ENCODE measurements at regions not wholly inside any gene's neighbourhood (a gene's known extent, or its start where the extent isn't known, plus 50 kb on each side); places are given as distances from the start of the nearest gene placed in this dataset.

DNA sequence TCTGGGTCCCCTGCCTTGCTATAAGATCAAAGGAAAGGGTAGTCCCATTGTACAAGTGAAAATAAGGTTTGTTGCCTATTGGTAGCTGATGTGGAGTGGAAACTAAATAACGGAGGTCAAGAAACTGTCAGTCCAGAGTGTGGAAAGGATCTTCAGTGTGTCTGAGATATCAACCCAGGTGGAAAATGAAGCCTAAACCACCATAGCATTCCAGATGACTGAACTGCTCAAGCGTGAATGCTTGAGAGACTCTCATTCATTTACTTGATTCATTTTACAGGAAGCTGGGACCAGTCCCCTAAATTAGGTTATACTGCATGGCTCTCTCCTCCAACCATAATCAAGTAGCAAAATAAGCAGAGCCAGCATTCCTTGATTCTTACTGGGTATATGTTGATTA lies 116.0 kb upstream of the SLC28A3 start:
- DNase-seq: no peak

DNA sequence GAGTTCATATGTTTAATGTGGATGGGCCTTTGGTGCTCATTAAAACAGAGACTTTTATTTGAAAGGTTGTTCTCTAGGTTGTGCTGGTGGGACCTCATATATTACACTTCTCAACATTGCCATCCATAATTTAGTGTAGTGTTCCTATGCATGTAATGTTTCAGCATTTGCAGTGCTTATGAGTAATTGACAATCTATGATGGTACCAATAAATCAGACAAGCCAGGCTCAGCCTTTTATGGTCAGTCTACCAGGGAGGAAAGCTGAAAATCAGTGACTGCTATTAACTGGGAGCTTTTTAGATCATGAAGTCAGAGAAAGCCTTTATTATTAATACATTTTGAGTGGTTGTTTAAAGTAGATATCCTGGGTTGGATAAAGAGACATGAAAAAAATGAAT lies 120.1 kb upstream of the SLC28A3 start:
- DNase-seq: no peak

DNA sequence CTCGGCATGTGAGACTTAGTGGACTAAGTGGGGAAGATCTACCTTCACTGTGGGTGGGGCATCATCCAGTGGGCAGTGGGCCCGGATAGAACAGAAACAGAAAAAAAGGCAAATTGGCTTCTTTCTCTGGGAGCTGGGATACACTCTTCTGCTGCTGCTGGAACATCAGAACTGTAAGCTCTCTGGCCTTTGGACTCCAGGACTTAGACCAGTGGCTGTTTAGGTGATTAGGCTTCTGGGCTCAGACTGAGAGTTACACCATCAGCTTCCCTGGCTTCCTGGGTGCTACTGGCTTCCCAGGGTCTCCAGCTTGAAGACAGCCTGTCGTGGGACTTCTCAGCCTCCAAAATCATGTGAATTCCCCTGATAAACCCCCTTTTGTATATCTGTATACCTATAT lies 122.7 kb upstream of the SLC28A3 start:
- DNase-seq: no peak

DNA sequence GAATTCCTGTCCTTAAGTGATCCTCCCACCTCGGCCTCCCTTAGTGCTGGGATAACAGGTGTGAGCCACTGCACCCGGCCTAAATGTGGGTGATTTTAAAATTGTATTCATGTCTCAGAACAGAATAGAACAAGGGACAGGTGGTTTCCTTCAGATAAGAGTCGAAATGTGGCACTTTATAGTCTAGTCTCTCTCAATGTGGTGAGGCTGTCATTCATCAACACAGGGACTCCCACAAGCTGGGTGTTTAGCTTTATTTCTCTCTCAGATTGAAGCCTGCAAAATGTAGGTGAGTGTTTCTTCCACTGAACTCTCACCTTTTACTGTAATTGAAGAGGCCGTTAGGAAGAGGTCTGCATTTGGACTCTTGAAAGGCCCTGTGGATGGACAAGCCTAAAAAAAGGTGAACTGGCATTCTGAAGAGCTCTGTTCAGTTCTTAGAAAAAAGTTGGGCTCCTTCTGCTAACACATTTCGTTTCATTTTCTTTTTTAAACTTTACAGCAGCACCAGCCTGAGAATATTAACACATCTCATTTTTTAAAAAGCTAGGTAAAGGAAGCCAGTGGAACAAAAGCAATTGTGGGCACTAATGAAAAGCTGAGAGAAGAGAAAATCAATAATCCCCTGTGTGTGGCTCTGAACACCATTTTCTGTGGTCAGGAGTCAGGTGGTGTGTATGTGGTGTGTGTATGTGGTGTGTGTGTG lies 126.2 kb upstream of the SLC28A3 start:
- DNase-seq: no peak

DNA sequence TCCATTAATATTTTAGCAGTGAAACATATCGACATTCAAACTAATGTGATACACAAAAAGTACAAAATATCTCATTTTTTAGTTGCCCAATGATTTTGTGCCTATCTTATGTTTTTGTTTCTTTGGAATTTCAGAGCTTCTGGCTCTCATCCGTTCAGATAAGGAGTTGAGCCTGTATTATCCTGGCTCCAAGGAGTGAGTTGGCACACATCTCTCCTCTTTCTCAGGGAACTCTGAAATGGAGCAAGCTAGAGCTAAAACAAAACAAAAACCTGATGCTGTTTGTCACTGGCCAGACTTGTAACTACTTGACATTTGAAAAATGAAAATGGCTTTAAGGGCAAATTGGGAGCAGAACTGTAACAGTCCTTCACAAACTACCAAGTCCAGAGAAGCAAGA lies 131.3 kb upstream of the SLC28A3 start:
- DNase-seq: no peak

DNA sequence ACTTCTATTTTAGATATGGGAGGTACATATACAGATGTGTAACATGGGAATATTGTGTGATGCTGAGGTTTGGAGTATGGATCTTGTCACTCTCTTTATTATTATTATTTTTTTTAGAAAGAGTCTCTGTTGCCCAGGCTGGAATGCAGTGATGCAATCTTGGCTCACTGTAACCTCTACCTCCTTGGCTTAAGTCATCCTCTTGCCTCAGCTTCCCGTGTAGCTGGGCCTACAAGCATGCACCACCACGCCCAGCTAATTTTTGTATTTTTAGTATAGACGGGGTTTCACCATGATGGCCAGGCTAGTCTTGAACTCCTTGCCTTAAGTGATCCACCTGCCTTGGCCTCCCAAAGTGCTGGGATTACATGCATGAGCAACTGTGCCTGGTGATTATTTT lies 138.4 kb upstream of the SLC28A3 start:
- DNase-seq: no peak

DNA sequence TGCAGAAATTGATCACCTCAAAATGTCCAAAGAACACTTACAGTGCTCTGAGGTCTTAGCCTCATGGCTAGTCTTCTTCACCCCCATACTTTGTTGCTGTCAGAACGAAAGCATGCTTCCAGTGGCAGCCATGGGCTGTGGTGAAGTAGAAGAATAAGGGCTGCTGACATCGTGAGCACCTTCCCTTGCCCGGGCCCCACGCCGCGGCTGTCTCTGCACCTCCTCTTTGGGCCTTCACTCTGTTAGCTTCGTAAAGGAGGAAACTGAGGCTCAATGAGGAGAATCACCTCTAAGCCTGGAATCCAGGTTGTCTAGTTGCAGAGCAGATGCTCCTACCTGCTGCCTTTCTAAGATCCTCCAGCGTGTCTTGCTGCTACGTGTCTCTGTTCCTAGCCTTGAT lies 139.5 kb upstream of the SLC28A3 start:
- no peak for DNase-seq

DNA sequence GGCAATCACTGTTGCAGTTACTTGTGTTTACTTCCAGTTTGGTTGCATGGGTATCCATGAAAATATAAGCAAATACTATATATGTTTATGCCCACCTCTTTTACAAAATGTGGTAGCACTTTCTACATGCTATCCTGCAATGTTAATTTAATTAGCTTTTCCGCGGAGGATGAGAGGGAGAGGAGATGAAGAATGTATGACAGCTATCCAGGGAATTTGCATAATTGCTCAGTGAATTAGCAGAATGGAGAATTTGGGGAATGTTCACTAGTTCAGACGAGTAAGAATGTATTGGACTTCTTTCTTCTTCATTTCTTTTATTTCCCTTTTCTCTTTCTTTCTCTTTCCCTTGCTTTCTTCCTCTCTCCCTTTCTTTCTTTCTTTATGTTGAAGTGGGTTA lies 140.7 kb upstream of the SLC28A3 start:
- no peak for DNase-seq

DNA sequence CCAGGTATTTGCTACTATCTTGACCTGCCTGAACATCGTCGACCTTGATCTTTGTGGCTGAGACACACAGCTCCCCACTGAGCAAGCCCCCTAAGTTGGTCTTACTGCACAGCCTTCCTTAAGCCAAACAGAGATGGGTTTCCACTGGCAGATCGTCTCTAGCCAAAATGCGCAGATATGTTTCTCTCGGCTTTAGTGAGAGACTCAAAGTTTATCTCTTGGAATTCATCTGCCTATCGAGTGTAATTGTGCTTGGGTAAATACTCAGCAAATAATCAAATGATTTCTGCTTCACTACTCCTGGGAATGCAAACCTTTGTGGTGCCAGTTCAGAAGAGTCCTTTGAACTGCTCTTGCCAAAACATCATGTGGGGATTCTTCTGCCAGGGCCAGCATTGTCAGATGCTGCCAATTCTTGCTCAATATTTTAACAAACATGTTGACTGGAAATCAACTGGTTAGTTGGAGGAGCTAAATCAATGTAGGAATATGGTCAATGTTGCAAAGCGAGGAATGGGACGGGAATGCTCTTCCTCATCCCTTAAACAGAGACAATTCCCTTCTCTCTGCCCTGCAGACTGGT lies 141.2 kb upstream of the SLC28A3 start:
- DNase-seq: no peak

DNA sequence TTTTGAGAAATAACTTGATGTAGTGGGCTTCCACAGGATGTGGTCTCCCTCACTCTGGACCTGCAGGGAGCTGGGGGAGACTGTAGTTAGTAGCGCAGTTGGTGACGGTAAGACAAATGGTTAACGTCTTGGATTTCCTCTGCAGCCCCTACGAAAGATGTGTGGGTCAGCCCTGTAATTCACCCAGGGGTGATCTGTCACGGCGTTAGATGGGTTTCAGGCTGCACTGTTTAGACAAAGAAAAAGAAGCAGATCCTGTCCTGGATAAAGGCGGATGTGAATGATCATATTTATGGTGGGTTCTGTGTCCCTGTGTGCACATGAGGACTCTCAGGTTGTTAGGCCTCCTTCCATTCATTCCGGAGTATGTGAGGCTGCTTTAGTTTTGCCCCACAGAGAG lies 142.0 kb upstream of the SLC28A3 start:
- no peak for DNase-seq

DNA sequence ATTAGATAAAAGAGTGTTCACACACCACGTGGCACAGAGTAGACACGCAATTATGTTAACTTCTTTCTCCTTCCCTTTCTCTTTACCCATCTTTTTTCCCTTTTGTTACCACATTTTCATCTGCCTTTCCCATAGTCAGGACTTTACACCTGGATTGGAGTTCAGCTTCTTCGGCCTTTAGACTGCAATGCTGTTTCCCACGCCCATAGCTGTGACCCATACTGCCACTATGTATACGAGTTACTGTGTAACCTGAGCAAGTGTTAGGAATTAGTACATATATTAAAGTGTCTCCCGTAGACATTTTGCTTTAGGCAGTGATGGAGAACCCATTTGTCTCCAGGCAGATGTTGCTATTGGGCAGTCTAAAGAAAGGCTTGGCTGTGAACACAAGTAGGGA lies 143.6 kb upstream of the SLC28A3 start:
- DNase-seq: no peak

DNA sequence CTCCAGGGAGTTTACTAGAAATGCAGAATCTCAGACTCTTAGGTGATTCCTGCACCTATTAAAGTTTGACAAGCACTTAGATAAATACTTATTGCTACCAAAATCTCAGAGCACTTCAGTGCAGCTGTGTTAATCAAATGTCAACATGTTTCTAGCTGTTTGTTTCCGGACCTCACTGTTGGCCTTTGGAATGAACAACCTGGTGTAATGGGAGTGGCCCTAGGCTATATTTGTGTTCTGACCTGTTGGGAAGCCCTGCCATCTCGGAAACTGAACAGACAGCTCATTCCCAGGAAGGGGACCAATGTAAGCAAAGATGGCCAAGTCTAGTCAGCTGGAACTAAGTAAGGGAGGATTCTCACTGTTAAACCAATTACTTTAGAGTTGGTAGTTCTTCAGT lies 145.0 kb upstream of the SLC28A3 start:
- DNase-seq: no peak

DNA sequence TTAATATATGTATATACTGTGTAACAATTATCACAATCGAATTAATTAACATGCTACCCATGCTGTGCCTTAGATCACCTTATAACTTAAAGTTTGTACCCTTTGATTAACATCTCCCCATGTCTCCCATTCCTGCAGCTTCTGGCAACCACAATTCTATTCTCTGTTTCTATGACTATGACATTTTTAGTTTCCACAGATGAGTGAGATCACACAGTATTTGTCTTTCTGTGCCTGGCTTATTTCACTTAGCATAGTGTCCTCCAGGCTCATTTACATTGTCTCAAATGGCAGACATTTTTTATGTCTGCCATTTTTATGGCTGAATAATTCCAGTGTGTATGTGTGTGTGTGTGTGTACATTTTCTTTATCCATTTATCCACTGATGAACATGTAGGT lies 146.1 kb upstream of the SLC28A3 start:
- no peak for DNase-seq

DNA sequence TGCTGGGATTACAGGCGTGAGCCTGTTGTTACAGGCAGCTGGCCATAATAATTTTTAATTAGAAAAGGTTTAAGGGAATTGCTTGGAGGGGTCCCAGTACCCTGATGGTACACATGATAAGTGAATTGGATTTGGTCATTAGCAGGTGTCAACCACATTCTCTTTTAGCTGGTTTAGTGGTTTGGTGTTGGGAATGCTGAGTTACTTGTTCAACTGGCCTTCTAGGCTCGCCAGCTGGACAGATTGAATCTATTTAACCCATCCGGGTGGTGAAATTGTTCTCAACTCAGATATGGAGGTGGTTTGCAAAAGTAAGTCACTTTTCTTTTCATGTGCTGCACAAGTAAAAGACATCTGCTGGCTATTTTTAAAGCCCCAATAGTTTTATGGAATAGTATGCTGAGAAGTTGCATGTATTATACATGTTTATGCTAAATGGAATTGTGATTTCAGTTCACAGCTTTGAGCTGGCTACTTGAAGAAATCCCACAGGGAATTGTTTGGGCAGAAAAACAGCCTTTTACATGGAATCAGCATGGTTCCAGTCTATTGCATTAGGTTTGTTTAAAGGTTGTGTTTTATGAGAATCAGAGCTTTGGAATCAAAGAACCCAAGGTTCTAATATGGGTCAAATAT lies 149.8 kb upstream of the SLC28A3 start:
- no peak for DNase-seq

DNA sequence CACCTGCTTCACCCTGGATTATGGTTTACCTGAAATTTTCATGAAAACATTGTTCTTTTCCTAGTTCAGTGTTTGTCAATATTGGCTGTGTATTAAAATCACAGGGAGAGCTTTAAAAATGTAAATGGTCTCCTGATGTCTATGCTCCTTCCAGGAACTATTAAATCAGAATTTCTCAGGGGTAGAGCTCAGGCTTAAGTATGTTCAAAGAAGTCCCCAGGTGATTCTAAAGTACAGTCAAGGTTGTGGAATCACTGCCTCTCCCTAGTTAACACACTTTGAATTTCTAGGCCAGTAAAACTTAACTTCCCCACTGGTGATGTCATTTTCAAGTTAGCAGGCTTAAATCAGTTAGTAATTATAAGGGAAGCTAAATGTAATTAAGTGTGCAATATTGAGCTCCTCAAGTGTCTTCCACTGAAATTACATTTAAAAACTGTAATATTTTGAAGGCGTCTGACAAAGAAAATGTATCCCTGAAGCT lies 150.3 kb upstream of the SLC28A3 start:
- DNase-seq: no peak

DNA sequence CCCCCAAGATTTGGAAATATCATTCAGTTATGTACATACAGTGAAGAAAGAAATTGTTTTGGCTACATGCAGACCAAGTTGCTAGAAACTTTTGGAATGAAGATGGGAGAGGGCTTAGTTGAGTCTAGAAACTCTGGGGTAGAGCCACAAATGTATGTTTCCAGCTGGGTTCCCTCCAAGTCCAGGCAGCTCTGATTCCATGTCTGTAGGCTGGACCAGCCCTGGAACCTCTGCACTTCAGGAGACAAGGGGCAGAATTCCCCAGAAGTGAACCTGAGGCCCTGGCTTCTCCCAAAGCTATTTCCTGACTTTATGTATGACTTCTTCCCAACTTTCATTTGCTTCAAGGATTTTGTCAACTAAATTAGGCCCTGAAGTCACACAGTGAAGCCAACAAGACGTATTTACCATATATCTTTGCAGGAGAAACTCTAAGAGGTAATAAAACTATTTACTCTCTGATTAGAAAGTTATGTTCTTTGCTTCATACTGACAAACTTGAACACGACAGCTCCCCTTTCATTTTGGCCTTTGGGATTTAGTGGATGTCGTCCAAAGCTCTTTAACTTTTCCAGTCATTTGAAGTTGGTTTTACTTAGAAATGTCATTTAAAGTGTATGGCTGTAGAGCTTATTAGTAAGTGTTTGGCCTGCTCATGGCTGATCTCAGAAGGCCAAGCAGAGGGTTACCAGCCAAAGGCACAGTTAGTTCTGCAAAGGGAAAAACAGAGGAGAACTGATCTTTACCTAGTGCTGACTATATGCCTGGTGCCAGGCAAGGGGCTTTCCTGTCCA lies 152.0 kb upstream of the SLC28A3 start:
- DNase-seq: no peak

DNA sequence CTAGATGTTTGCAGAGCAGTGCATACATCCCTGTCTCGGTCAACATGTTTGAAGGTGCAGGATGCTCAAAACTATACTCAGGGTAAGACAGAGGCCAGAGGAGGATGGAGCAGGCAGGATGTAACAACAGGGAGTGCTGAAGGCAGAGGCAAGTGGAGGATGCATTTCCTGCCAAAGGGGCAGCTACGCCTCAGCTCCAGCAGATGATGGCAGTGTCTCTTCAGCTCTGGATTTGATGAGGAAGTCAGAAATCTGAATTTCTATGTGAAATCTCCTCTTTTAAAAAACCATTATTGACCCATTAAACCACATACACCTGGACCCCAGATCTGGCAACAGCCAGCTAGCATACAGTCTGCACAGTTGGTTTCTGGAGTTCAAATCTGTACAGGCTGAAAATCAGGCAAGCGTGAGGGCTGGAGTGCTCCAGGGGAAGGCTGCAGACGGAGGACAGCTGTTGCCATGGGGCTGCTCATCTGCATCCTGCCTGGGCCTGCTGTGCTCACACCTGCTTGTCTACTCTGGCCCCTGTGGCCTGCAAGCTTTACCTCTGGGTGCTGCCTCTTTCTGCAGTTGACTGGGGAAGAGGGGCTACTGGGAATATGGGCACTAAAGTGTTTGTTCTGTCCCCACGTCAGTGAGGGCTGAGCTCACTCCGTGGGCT lies 152.9 kb upstream of the SLC28A3 start:
- no peak for DNase-seq

DNA sequence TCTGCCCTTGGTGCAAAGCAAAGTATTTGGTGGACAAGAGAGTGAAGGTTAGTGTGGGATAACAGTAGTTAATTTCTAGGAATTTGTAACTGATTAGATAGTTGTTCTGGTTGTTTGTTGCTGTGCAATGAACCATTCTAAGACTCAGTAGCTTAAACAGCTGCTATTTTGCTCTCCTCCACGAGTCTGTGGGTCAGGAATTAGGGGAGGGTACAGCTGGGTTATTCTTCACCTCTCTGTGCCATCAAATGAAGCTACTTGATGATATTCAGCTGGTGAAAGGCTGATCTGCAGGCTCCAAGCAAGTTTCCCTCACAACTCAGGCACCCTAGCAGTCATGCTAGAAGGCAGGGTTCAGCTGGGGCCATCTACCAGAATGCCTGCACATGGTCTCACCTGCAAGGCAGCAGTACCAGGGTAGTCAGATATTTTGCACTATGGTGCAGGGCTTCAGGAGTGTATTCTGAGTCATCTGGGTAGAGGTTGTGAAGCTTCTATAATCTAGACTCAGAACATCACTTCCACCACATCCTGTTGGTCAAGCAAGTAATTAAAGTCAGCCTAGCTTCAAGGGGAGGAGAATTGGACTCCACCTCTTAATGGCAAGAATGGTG lies 159.5 kb upstream of the SLC28A3 start:
- no peak for DNase-seq

DNA sequence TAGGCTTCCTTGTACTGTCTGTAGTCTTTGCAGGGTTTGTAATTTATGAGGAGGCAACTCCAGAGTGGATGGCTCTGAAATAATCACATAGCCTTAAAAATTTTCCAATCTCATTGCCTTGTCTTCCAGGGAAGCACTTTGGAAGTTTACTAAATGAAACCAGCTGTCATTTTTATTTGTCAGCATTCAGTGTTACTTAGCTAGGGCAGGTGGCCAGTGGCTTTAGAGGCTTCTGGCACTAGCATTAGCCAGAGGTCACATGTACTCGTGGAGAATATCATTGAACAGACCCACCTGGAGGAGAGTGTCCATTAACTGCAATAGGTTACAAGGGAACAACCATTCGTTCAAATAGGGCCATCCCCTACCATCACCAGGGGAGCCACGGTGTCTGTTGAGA lies 160.3 kb upstream of the SLC28A3 start:
- no peak for DNase-seq

DNA sequence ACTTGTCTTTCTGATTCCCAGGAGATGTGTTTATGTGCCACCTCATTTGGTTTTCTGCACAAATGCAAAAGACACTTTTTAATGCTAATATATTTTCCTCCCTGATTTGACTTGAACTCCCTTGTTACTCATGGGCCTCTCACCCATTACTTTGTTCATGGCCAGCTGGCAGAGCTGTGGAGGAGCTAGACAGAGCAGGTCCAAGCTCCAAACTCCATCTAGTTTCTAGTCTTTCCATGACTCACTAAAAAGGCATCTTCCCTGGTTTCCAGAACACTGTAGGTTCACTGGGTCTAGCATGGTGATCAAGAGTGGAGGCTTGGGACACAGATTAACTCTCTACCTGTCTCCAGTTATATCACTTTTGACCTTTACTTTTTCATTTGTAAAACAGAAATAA lies 161.0 kb upstream of the SLC28A3 start:
- DNase-seq: no peak

DNA sequence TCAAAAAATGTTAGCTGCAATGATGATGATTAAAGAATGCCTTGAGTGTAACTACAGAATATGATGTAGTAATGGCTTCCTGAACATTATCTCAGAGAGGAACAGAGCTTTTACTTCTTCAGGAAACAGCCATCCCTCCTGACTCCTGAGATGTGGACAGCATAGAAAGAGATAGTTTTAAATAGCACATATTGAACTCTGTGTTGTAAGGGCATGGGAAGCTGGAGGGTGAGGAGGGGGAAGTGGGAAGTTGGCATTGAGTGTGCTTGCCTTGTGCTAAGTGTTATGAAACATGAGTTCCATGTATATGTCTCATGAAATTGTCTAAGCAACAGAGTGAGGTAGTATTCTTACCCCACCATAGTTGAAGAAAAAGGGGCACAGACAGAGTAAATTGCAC lies 161.5 kb upstream of the SLC28A3 start:
- DNase-seq: no peak

DNA sequence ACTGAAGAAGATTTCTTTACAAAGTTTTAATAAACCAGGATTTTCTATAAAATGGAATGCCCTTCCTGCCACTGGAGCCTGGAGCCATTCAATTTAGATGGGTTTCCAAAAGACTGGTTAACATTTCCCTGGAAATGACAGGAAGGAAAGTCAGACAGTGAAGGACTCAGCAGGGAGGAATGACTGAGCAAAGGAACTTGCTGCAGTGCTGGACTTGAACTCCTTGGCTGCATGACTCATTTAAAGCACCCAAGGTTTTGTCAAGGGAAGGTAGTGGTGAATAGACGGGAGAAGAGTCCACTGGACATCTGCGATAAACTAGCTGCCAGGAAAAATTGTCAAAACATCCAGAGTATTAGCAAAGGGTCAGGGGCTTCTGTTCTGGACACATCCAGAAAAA lies 163.8 kb upstream of the SLC28A3 start:
- no peak for DNase-seq

DNA sequence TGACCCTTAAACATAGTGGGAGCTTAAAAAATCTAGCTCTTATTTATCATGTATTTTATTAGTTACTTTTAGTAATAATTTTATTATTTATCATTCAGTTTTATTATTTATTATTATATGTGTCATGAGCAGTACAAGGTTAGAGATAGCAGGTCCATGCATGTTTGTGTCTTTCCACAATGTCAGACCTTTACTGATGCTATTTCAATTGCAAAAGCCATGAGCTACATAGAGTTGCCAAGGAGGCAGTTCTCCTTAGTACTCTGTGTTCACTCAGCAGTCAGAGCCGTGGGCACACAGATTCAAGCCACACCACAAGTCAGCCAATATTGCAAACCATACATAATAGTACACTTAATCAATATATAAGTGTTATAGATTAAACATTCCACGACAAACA lies 157.9 kb upstream of the NTRK2 start:
- no peak for DNase-seq
